Natural killer cell (primary cell): ENCODE measurements at regions not wholly inside any gene's neighbourhood (a gene's known extent, or its start where the extent isn't known, plus 50 kb on each side); places are given as distances from the start of the nearest gene placed in this dataset.
"Not testable (repeated sequence)": the region's sequence is repeated elsewhere in the genome, so short reads cannot be mapped to it uniquely, and the experiment has no call there.

ENCODE experiments used
- ATAC-seq, 3 donors: fragments of 150-1000 bp in 2 of 3; fragments of 200-7000 bp in 1 of 3; cut with Tn5 transposase; 1 replicate in 1 of 3; 2 replicates in 2 of 3; pipeline ENCODE4 v1.10.0; 2021; ENCODE audit warnings: mild to moderate bottlenecking in 2 of 3, moderate library complexity in 2 of 3
- DNase-seq, 2 donors: peaks; one replicate each; pipeline versions ENCODE4 v3.0.0 to v3.0.0-alpha.2; 2013 to 2021; ENCODE audit warnings: mixed read lengths in 1 of 2
- H3K27ac ChIP-seq: one replicate; pipeline ENCODE4 v1.5.1; 2013; ENCODE audit warnings: mild to moderate bottlenecking, low read length
- H3K27me3 ChIP-seq: one replicate; pipeline ENCODE4 v1.6.1; 2013; ENCODE audit warnings: low read length; ENCODE audit not compliant: control insufficient read depth, insufficient read depth
- H3K36me3 ChIP-seq: one replicate; pipeline ENCODE4 v1.6.1; 2013; ENCODE audit warnings: low read length; ENCODE audit not compliant: control insufficient read depth, insufficient read depth
- H3K4me1 ChIP-seq: one replicate; pipeline ENCODE4 v1.6.1; 2013; ENCODE audit warnings: low read length; ENCODE audit not compliant: control insufficient read depth, insufficient read depth
- H3K4me3 ChIP-seq: one replicate; pipeline ENCODE4 v1.5.1; 2013; ENCODE audit warnings: low read length
- H3K9me3 ChIP-seq: one replicate; pipeline ENCODE4 v1.6.1; 2013; ENCODE audit warnings: low read length; ENCODE audit not compliant: control insufficient read depth, insufficient read depth
- H3K27ac Mint-ChIP-seq, 2 donors: one replicate each; pipeline ENCODE4 v1.8.0; 2022; ENCODE audit warnings: mild to moderate bottlenecking in 2 of 2, mixed read lengths in 2 of 2, moderate library complexity in 1 of 2
- H3K27me3 Mint-ChIP-seq, 2 donors: one replicate each; pipeline ENCODE4 v1.8.0; 2022; ENCODE audit warnings: low read depth in 2 of 2, mixed read lengths in 2 of 2
- H3K36me3 Mint-ChIP-seq: one replicate; pipeline ENCODE4 v1.8.0; 2022; ENCODE audit warnings: mixed read lengths
- H3K4me1 Mint-ChIP-seq, 2 donors: one replicate each; pipeline ENCODE4 v1.8.0; 2022; ENCODE audit warnings: mixed read lengths in 2 of 2
- H3K4me3 Mint-ChIP-seq: one replicate; pipeline ENCODE4 v1.8.0; 2022; ENCODE audit warnings: mild to moderate bottlenecking, moderate library complexity, mixed read lengths
- H3K9me3 Mint-ChIP-seq, 2 donors: one replicate each; pipeline ENCODE4 v1.8.0; 2022; ENCODE audit warnings: mixed read lengths in 2 of 2
- CTCF ChIP-seq: fragments of 200-600 bp; IDR thresholded peaks from one replicate; pipeline ENCODE4 v1.8.0; 2022; ENCODE audit warnings: antibody characterized with exemption
- WGBS: methylation state at CpG from one replicate; pipeline ENCODE4 v1.1.7; 2013; ENCODE audit warnings: missing lambda C conversion rate; ENCODE audit not compliant: insufficient coverage; 5-methylcytosine and 5-hydroxymethylcytosine counted together
- intact Hi-C: fragments of 100-400 bp; cut with micrococcal nuclease; formaldehyde crosslinking; loops from one replicate; pipeline ENCODE4 v1.14.2; 2022

- no peaks in the 10 kb centered on the region for H3K9me3 ChIP-seq
- intact Hi-C loops = no loop called here
- no peak overlapping the region for H3K4me3 ChIP-seq
- no peak for DNase-seq
- Mint-ChIP-seq H3K9me3 (no peaks in the 10 kb centered on the region), H3K4me3 (no peak overlapping the region), H3K27ac (no peak overlapping the region), H3K27me3 (peaks cover 12 to 50% of the 10 kb centered on the region in 2 donors), H3K4me1 (no peaks in the 10 kb centered on the region), H3K36me3 (no peaks in the 10 kb centered on the region)
- ATAC-seq = no peak
- WGBS = 95% methylated on average over 2 of the region's 4 CpGs
- H3K27me3 ChIP-seq = no peaks in the 10 kb centered on the region
- H3K4me1 ChIP-seq = no peaks in the 10 kb centered on the region
- H3K36me3 ChIP-seq = no peaks in the 10 kb centered on the region
- H3K27ac ChIP-seq = no peak overlapping the region
- no peak for TF ChIP-seq CTCF
These were observed 101.4 kb upstream of the FRMPD3 start for GRCh38 chrX:107348051-107348450.

GRCh38 chrX:107348990-107349389, 100.5 kb upstream of the FRMPD3 start:
- no peak overlapping the region for H3K27ac Mint-ChIP-seq

GRCh38 chrX:107355533-107355932, 93.9 kb upstream of the FRMPD3 start:
- no peak for TF ChIP-seq CTCF
- Histone ChIP-seq H3K4me3 (no peak overlapping the region), H3K4me1 (no peaks in the 10 kb centered on the region), H3K9me3 (no peaks in the 10 kb centered on the region), H3K27me3 (no peaks in the 10 kb centered on the region), H3K27ac (no peak overlapping the region), H3K36me3 (no peaks in the 10 kb centered on the region)
- DNase-seq (no peak), ATAC-seq (no peak)
- H3K4me1 Mint-ChIP-seq = no peaks in the 10 kb centered on the region
- no peaks in the 10 kb centered on the region for H3K36me3 Mint-ChIP-seq
- intact Hi-C loops = no loop called here
- H3K9me3 Mint-ChIP-seq = no peaks in the 10 kb centered on the region
- H3K27me3 Mint-ChIP-seq = peaks cover 30 to 63% of the 10 kb centered on the region in 2 donors
- WGBS = 46% methylated on average over 1 of the region's 1 CpG
- no peak overlapping the region for H3K27ac Mint-ChIP-seq
- no peak overlapping the region for H3K4me3 Mint-ChIP-seq

More at GRCh38 chrX:107348990-107349389, 100.5 kb upstream of the FRMPD3 start:
- intact Hi-C loops = no loop called here
- H3K27ac ChIP-seq = no peak overlapping the region
- no peak overlapping the region for H3K4me3 Mint-ChIP-seq
- DNase-seq (no peak), ATAC-seq (no peak)
- no peaks in the 10 kb centered on the region for H3K4me1 ChIP-seq
- H3K27me3 ChIP-seq = no peaks in the 10 kb centered on the region
- no peaks in the 10 kb centered on the region for H3K9me3 ChIP-seq
- peaks cover 12 to 51% of the 10 kb centered on the region in 2 donors for H3K27me3 Mint-ChIP-seq
- no peaks in the 10 kb centered on the region for H3K36me3 ChIP-seq
- 78% methylated on average over 1 of the region's 1 CpG for WGBS
- H3K36me3 Mint-ChIP-seq = no peaks in the 10 kb centered on the region
- TF ChIP-seq CTCF = no peak
- no peaks in the 10 kb centered on the region for H3K9me3 Mint-ChIP-seq
- H3K4me1 Mint-ChIP-seq = no peaks in the 10 kb centered on the region
- no peak overlapping the region for H3K4me3 ChIP-seq

GRCh38 chrX:107360788-107361360, 88.6 kb upstream of the FRMPD3 start:
- Histone ChIP-seq H3K4me1 (no peaks in the 10 kb centered on the region), H3K27me3 (no peaks in the 10 kb centered on the region), H3K9me3 (no peaks in the 10 kb centered on the region), H3K27ac (no peak overlapping the region), H3K36me3 (no peaks in the 10 kb centered on the region), H3K4me3 (no peak overlapping the region)
- H3K36me3 Mint-ChIP-seq = no peaks in the 10 kb centered on the region
- WGBS = 82% methylated on average over 2 of the region's 2 CpGs
- peaks cover 20 to 41% of the 10 kb centered on the region in 2 donors for H3K27me3 Mint-ChIP-seq
- H3K9me3 Mint-ChIP-seq = no peaks in the 10 kb centered on the region
- DNase-seq = no peak
- no peaks in the 10 kb centered on the region for H3K4me1 Mint-ChIP-seq
- H3K27ac Mint-ChIP-seq = no peak overlapping the region
- intact Hi-C loops = no loop called here
- TF ChIP-seq CTCF = no peak
- no peak for ATAC-seq
- H3K4me3 Mint-ChIP-seq = no peak overlapping the region

GRCh38 chrX:107370185-107370584, 79.3 kb upstream of the FRMPD3 start:
- 100% methylated on average over 1 of the region's 3 CpGs for WGBS
- H3K4me1 Mint-ChIP-seq, H3K27me3 ChIP-seq, H3K36me3 Mint-ChIP-seq, H3K27ac Mint-ChIP-seq, H3K4me3 Mint-ChIP-seq, intact Hi-C loops, DNase-seq, H3K9me3 ChIP-seq, H3K4me3 ChIP-seq, ATAC-seq, H3K36me3 ChIP-seq, H3K27me3 Mint-ChIP-seq, H3K4me1 ChIP-seq, H3K27ac ChIP-seq, H3K9me3 Mint-ChIP-seq: not testable (repeated sequence)
